CD4-positive, CD25-positive, alpha-beta regulatory T cell (primary cell): ENCODE measurements at regions not wholly inside any gene's neighbourhood (a gene's known extent, or its start where the extent isn't known, plus 50 kb on each side); places are given as distances from the start of the nearest gene placed in this dataset.
A peak's percentile ranks its signal among the peaks of the same experiment; 100 is the strongest.

Experiments
- ATAC-seq, 2 donors: fragments of 150-1000 bp; cut with Tn5 transposase; one replicate each; pipeline ENCODE4 v1.10.0; 2021; ENCODE audit warnings: low read depth in 2 of 2, moderate number of reproducible peaks in 2 of 2, moderate library complexity in 1 of 2
- DNase-seq, 3 donors: peaks; one replicate each; pipeline versions ENCODE4 v3.0.0 to v3.0.0-alpha.2; 2012 to 2022; ENCODE audit warnings: mixed read lengths in 1 of 3
- H3K27ac ChIP-seq: one replicate; pipeline ENCODE4 v1.7.0; 2013; ENCODE audit warnings: mild to moderate bottlenecking, low read length; ENCODE audit not compliant: insufficient read depth, poor library complexity, severe bottlenecking
- H3K27me3 ChIP-seq: one replicate; pipeline ENCODE4 v1.7.0; 2013; ENCODE audit warnings: low read length; ENCODE audit not compliant: control insufficient read depth, insufficient read depth
- H3K36me3 ChIP-seq: one replicate; pipeline ENCODE4 v1.7.0; 2013; ENCODE audit warnings: mild to moderate bottlenecking, low read length, moderate library complexity; ENCODE audit not compliant: control insufficient read depth, insufficient read depth
- H3K4me1 ChIP-seq: 2 replicates; pipeline ENCODE4 v1.7.0; 2013; ENCODE audit warnings: mild to moderate bottlenecking, low read length; ENCODE audit not compliant: insufficient read depth, control insufficient read depth, poor library complexity, severe bottlenecking
- H3K4me3 ChIP-seq: one replicate; pipeline ENCODE4 v1.7.0; 2013; ENCODE audit warnings: low read depth, mild to moderate bottlenecking, low read length, moderate library complexity
- H3K9me3 ChIP-seq, 2 experiments: 1 replicate in 1 of 2; 2 replicates in 1 of 2; pipeline ENCODE4 v1.7.0; 2013; ENCODE audit warnings: low read length in 2 of 2, mild to moderate bottlenecking in 1 of 2, moderate library complexity in 1 of 2; ENCODE audit not compliant: control insufficient read depth in 2 of 2
- H3K27ac Mint-ChIP-seq, 3 donors: one replicate each; pipeline ENCODE4 v1.8.0; 2020 to 2022; ENCODE audit warnings: mild to moderate bottlenecking in 3 of 3, mixed read lengths in 3 of 3, moderate library complexity in 2 of 3
- H3K27me3 Mint-ChIP-seq: one replicate; pipeline ENCODE4 v1.8.0; 2022; ENCODE audit warnings: mild to moderate bottlenecking, mixed read lengths
- H3K36me3 Mint-ChIP-seq: one replicate; pipeline ENCODE4 v1.8.0; 2020; ENCODE audit warnings: mixed read lengths
- H3K4me1 Mint-ChIP-seq, 4 donors: one replicate each; pipeline ENCODE4 v1.8.0; 2020 to 2022; ENCODE audit warnings: mixed read lengths in 4 of 4, mild to moderate bottlenecking in 1 of 4
- H3K4me3 Mint-ChIP-seq, 4 donors: one replicate each; pipeline ENCODE4 v1.8.0; 2020 to 2022; ENCODE audit warnings: mild to moderate bottlenecking in 4 of 4, mixed read lengths in 4 of 4, moderate library complexity in 3 of 4
- H3K9me3 Mint-ChIP-seq, 7 donors: one replicate each; pipeline ENCODE4 v1.8.0; 2020 to 2022; ENCODE audit warnings: mixed read lengths in 7 of 7, mild to moderate bottlenecking in 3 of 7, moderate library complexity in 2 of 7

GRCh38 chr5:142542078-142542477 is 143.8 kb downstream of the FGF1 start:
- no peaks in the 10 kb centered on the region for H3K4me1 ChIP-seq
- H3K27me3 ChIP-seq = peaks cover 2% of the 10 kb centered on the region
- Mint-ChIP-seq H3K27me3 (peaks cover 40% of the 10 kb centered on the region), H3K4me1 (peaks cover 0 to 4% (median 0%) of the 10 kb centered on the region in 4 donors), H3K27ac (no peak overlapping the region), H3K9me3 (peaks cover 0 to 1% (median 0%) of the 10 kb centered on the region in 7 donors), H3K4me3 (no peak overlapping the region), H3K36me3 (no peaks in the 10 kb centered on the region)
- no peaks in the 10 kb centered on the region for H3K9me3 ChIP-seq
- DNase-seq = no peak
- H3K36me3 ChIP-seq = no peaks in the 10 kb centered on the region
- H3K27ac ChIP-seq = no peak overlapping the region
- ATAC-seq = no peak
- H3K4me3 ChIP-seq = no peak overlapping the region

DNA sequence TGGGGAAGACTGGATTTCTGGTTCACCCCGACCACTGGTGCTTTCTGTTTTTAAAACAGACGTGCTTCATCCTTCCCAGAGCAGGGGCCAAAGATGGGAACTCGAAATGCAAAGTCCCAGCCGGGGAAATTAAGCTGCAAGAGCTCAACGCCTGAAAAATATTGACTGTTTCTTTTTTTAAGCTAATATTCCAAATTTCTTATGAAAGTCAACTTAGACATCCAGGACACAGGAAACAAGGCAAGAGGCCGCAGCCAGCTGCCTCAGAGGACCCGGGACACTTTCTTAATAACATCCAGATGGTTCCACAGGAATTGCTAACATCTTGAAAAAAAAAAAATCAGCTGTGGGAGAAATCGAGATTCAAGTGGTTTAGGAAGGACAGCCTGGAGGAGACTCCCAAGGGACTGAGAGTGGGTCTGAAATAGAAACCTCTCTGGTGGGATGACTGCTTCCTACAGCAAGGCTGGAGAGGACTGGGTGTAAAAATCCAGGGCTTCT is 144.9 kb downstream of the FGF1 start:
- Histone ChIP-seq H3K4me3 (no peak overlapping the region), H3K27ac (no peak overlapping the region), H3K9me3 (no peaks in the 10 kb centered on the region), H3K36me3 (no peaks in the 10 kb centered on the region), H3K27me3 (peaks cover 2% of the 10 kb centered on the region), H3K4me1 (no peaks in the 10 kb centered on the region)
- H3K27me3 Mint-ChIP-seq = peaks cover 47% of the 10 kb centered on the region
- no peak overlapping the region for H3K4me3 Mint-ChIP-seq
- ATAC-seq = no peak
- H3K9me3 Mint-ChIP-seq = peaks cover 0 to 4% (median 0%) of the 10 kb centered on the region in 7 donors
- no peak overlapping the region for H3K27ac Mint-ChIP-seq
- no peaks in the 10 kb centered on the region for H3K36me3 Mint-ChIP-seq
- H3K4me1 Mint-ChIP-seq = peaks cover 0 to 4% (median 0%) of the 10 kb centered on the region in 4 donors
- no peak for DNase-seq

DNA sequence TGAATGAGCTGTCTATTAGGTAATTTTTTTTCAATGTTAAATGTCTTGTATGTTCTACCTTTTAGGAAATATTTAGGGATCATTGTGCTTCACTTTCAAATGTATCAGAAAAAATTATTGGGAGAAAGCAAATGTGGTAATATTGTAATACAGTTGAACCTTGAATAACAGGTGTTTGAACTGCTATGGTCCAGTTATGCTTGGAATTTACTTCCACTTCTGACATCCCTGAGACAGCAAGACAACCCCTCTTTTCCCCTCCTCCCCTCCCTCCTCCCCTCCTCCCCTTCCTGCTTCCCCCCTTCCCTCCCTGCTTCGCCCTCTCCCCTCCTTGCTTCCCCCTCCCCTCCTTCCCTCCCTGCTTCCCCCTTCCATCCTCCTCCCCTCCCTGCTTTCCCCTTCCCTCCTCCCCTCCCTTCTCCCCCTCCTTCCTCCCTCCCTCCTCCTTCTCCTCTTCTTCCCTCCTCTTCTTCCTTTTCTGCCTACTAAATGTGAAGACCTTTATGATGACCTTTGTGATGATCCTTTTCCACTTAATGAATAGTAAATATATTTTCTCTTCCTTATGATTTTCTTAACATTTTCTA is 146.6 kb downstream of the FGF1 start:
- Mint-ChIP-seq H3K36me3 (no peaks in the 10 kb centered on the region), H3K9me3 (peaks cover 0 to 12% (median 2%) of the 10 kb centered on the region in 7 donors), H3K4me3 (no peak overlapping the region), H3K4me1 (peaks cover 0 to 4% (median 0%) of the 10 kb centered on the region in 4 donors), H3K27ac (no peak overlapping the region), H3K27me3 (peaks cover 48% of the 10 kb centered on the region)
- Histone ChIP-seq H3K4me1 (no peaks in the 10 kb centered on the region), H3K9me3 (no peaks in the 10 kb centered on the region), H3K27me3 (peaks cover 2% of the 10 kb centered on the region), H3K27ac (no peak overlapping the region), H3K36me3 (no peaks in the 10 kb centered on the region), H3K4me3 (no peak overlapping the region)
- no peak for ATAC-seq
- no peak for DNase-seq

GRCh38 chr5:142537938-142538337 is 148.0 kb downstream of the FGF1 start:
- no peak for ATAC-seq
- H3K4me1 ChIP-seq = no peaks in the 10 kb centered on the region

DNA sequence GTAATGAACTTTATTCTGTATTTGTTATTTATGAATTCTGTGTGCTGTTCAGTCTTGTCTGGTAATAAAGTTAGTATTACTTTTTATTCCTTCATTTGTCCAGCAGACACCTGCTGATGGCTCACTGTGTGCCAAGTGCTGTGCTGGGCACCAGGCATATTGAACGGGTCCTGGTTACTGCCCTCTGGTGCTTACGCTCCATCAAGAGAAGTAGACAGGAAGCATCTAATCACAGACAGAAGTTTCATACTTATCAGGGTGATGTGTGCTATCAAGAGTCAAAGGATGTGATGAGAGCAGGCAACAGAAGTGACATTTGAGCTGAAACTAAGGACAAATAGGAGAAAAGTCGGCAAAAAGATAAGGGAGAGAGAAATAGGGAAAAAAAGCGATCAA is 153.1 kb downstream of the FGF1 start:
- H3K27ac ChIP-seq = no peak overlapping the region
- Mint-ChIP-seq H3K4me1 (peaks cover 0 to 4% (median 1%) of the 10 kb centered on the region in 4 donors), H3K4me3 (no peak overlapping the region), H3K27me3 (peaks cover 11% of the 10 kb centered on the region), H3K9me3 (peaks cover 0 to 13% (median 2%) of the 10 kb centered on the region in 7 donors), H3K36me3 (no peaks in the 10 kb centered on the region), H3K27ac (no peak overlapping the region)
- no peak for DNase-seq
- H3K27me3 ChIP-seq = no peaks in the 10 kb centered on the region
- H3K9me3 ChIP-seq = no peaks in the 10 kb centered on the region
- ATAC-seq = no peak
- H3K36me3 ChIP-seq = no peaks in the 10 kb centered on the region
- H3K4me1 ChIP-seq = no peaks in the 10 kb centered on the region
- no peak overlapping the region for H3K4me3 ChIP-seq

More at GRCh38 chr5:142537938-142538337, 148.0 kb downstream of the FGF1 start:
- Mint-ChIP-seq H3K27ac (no peak overlapping the region), H3K4me1 (peaks cover 0 to 4% (median 0%) of the 10 kb centered on the region in 4 donors), H3K4me3 (no peak overlapping the region), H3K9me3 (peaks cover 0 to 13% (median 2%) of the 10 kb centered on the region in 7 donors), H3K27me3 (peaks cover 39% of the 10 kb centered on the region), H3K36me3 (no peaks in the 10 kb centered on the region)
- H3K36me3 ChIP-seq = no peaks in the 10 kb centered on the region
- no peak overlapping the region for H3K27ac ChIP-seq
- no peak overlapping the region for H3K4me3 ChIP-seq
- H3K27me3 ChIP-seq = peaks cover 2% of the 10 kb centered on the region
- H3K9me3 ChIP-seq = no peaks in the 10 kb centered on the region
- peak in 1 of 3 donors; percentile 3 for DNase-seq

- no peak overlapping the region for H3K27ac ChIP-seq
- peaks cover 0 to 13% (median 2%) of the 10 kb centered on the region in 7 donors for H3K9me3 Mint-ChIP-seq
- no peak overlapping the region for H3K4me3 Mint-ChIP-seq
- peaks cover 0 to 9% (median 4%) of the 10 kb centered on the region in 4 donors for H3K4me1 Mint-ChIP-seq
- no peak overlapping the region for H3K4me3 ChIP-seq
- no peaks in the 10 kb centered on the region for H3K4me1 ChIP-seq
- DNase-seq = no peak
- no peak overlapping the region for H3K27ac Mint-ChIP-seq
- no peaks in the 10 kb centered on the region for H3K36me3 ChIP-seq
- no peaks in the 10 kb centered on the region for H3K36me3 Mint-ChIP-seq
- no peaks in the 10 kb centered on the region for H3K9me3 ChIP-seq
- H3K27me3 ChIP-seq = no peaks in the 10 kb centered on the region
- ATAC-seq = no peak
- peaks cover 11% of the 10 kb centered on the region for H3K27me3 Mint-ChIP-seq
Observed at GRCh38 chr5:142531977-142532780, 153.7 kb downstream of the FGF1 start.

- Mint-ChIP-seq H3K4me3 (no peak overlapping the region), H3K4me1 (peaks cover 0 to 9% (median 4%) of the 10 kb centered on the region in 4 donors), H3K27ac (no peak overlapping the region), H3K27me3 (peaks cover 4% of the 10 kb centered on the region), H3K36me3 (no peaks in the 10 kb centered on the region), H3K9me3 (peaks cover 0 to 13% (median 2%) of the 10 kb centered on the region in 7 donors)
- H3K4me3 ChIP-seq = no peak overlapping the region
- no peaks in the 10 kb centered on the region for H3K36me3 ChIP-seq
- no peak for ATAC-seq
- DNase-seq = no peak
- no peaks in the 10 kb centered on the region for H3K4me1 ChIP-seq
- no peaks in the 10 kb centered on the region for H3K9me3 ChIP-seq
- H3K27me3 ChIP-seq = no peaks in the 10 kb centered on the region
- H3K27ac ChIP-seq = no peak overlapping the region
Observed at GRCh38 chr5:142530904-142531303, 155.0 kb downstream of the FGF1 start.
